ENCODE measurements at regions not wholly inside any gene's neighbourhood (a gene's known extent, or its start where the extent isn't known, plus 50 kb on each side); places are given as distances from the start of the nearest gene placed in this dataset.

GRCh38 chr2:158742536-158742935 lies 52.6 kb upstream of the DAPL1 start:
- Mint-ChIP-seq H3K4me1 (no peaks in the 10 kb centered on the region), H3K4me3 (no peak overlapping the region), H3K27me3 (peaks cover 16% of the 10 kb centered on the region), H3K27ac (peak overlapping the region in 1 of 3 donors; percentile 79), H3K36me3 (no peaks in the 10 kb centered on the region), H3K9me3 (no peaks in the 10 kb centered on the region)
- ATAC-seq (ENCODE audit: low read depth in 2 of 2), result no peak
- Histone ChIP-seq H3K27ac (ENCODE audit: insufficient read depth, low read length, poor library complexity, severe bottlenecking) (no peak overlapping the region), H3K4me3 (ENCODE audit: low read depth, low read length) (no peak overlapping the region), H3K4me1 (ENCODE audit: control insufficient read depth, insufficient read depth, low read length, poor library complexity, severe bottlenecking) (no peaks in the 10 kb centered on the region), H3K36me3 (ENCODE audit: control insufficient read depth, insufficient read depth, low read length) (no peaks in the 10 kb centered on the region), H3K27me3 (ENCODE audit: control insufficient read depth, insufficient read depth, low read length) (no peaks in the 10 kb centered on the region), H3K9me3 (ENCODE audit: control insufficient read depth in 2 of 2, low read length in 2 of 2) (no peaks in the 10 kb centered on the region)
- DNase-seq, result no peak

- DNase-seq (no peak), ATAC-seq (ENCODE audit: low read depth in 2 of 2) (no peak)
- no peaks in the 10 kb centered on the region for H3K27me3 ChIP-seq (ENCODE audit: control insufficient read depth, insufficient read depth, low read length)
- no peaks in the 10 kb centered on the region for H3K36me3 ChIP-seq (ENCODE audit: control insufficient read depth, insufficient read depth, low read length)
- Mint-ChIP-seq H3K27me3 (peaks cover 16% of the 10 kb centered on the region), H3K4me3 (no peak overlapping the region), H3K27ac (no peak overlapping the region), H3K4me1 (no peaks in the 10 kb centered on the region), H3K9me3 (no peaks in the 10 kb centered on the region), H3K36me3 (no peaks in the 10 kb centered on the region)
- H3K27ac ChIP-seq (ENCODE audit: insufficient read depth, low read length, poor library complexity, severe bottlenecking), result no peak overlapping the region
- H3K4me1 ChIP-seq (ENCODE audit: control insufficient read depth, insufficient read depth, low read length, poor library complexity, severe bottlenecking), result no peaks in the 10 kb centered on the region
- no peak overlapping the region for H3K4me3 ChIP-seq (ENCODE audit: low read depth, low read length)
- no peaks in the 10 kb centered on the region for H3K9me3 ChIP-seq (ENCODE audit: control insufficient read depth in 2 of 2, low read length in 2 of 2)
These were observed 51.7 kb upstream of the DAPL1 start for GRCh38 chr2:158743466-158743865.

GRCh38 chr2:158743879-158744278 lies 51.2 kb upstream of the DAPL1 start:
- H3K9me3 ChIP-seq (ENCODE audit: control insufficient read depth in 2 of 2, low read length in 2 of 2), result no peaks in the 10 kb centered on the region
- DNase-seq (no peak), ATAC-seq (ENCODE audit: low read depth in 2 of 2) (no peak)
- no peak overlapping the region for H3K27ac ChIP-seq (ENCODE audit: insufficient read depth, low read length, poor library complexity, severe bottlenecking)
- no peak overlapping the region for H3K4me3 ChIP-seq (ENCODE audit: low read depth, low read length)
- H3K4me1 ChIP-seq (ENCODE audit: control insufficient read depth, insufficient read depth, low read length, poor library complexity, severe bottlenecking), result no peaks in the 10 kb centered on the region
- Mint-ChIP-seq H3K36me3 (no peaks in the 10 kb centered on the region), H3K4me3 (no peak overlapping the region), H3K9me3 (no peaks in the 10 kb centered on the region), H3K27me3 (peaks cover 16% of the 10 kb centered on the region), H3K27ac (no peak overlapping the region), H3K4me1 (no peaks in the 10 kb centered on the region)
- H3K36me3 ChIP-seq (ENCODE audit: control insufficient read depth, insufficient read depth, low read length), result no peaks in the 10 kb centered on the region
- no peaks in the 10 kb centered on the region for H3K27me3 ChIP-seq (ENCODE audit: control insufficient read depth, insufficient read depth, low read length)

- ATAC-seq (ENCODE audit: low read depth in 2 of 2) (no peak), DNase-seq (peak; percentile 10 to 58 (median 30))
- Mint-ChIP-seq H3K27me3 (peaks cover 16% of the 10 kb centered on the region), H3K36me3 (no peaks in the 10 kb centered on the region), H3K4me3 (no peak overlapping the region), H3K9me3 (no peaks in the 10 kb centered on the region), H3K4me1 (no peaks in the 10 kb centered on the region), H3K27ac (peak overlapping the region in 1 of 3 donors; percentile 49)
- no peaks in the 10 kb centered on the region for H3K4me1 ChIP-seq (ENCODE audit: control insufficient read depth, insufficient read depth, low read length, poor library complexity, severe bottlenecking)
- H3K27ac ChIP-seq (ENCODE audit: insufficient read depth, low read length, poor library complexity, severe bottlenecking), result no peak overlapping the region
- H3K27me3 ChIP-seq (ENCODE audit: control insufficient read depth, insufficient read depth, low read length), result no peaks in the 10 kb centered on the region
- H3K9me3 ChIP-seq (ENCODE audit: control insufficient read depth in 2 of 2, low read length in 2 of 2), result no peaks in the 10 kb centered on the region
- no peaks in the 10 kb centered on the region for H3K36me3 ChIP-seq (ENCODE audit: control insufficient read depth, insufficient read depth, low read length)
- no peak overlapping the region for H3K4me3 ChIP-seq (ENCODE audit: low read depth, low read length)
These were observed 49.9 kb upstream of the DAPL1 start for GRCh38 chr2:158745067-158745865.
